ENCODE measurements at regions not wholly inside any gene's neighbourhood (a gene's known extent, or its start where the extent isn't known, plus 50 kb on each side); places are given as distances from the start of the nearest gene placed in this dataset.

DNA sequence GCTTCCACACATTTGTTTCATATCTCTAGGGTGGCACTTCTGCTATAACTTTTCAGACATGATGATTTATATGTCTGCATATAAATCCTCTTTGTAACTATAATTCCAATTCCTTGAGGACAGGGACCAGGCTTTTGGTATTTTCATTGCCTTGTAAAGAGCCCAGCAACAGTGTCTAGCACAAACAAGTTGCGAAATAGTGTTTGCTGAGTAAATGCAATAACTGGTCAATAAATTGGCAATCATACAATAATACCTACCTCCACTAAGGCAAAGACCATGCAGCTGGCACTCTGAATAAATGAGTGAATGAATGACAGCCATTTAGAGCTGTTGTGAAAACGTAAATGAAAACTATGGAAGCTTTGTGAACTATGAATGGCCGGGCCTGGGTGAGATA lies 564.0 kb upstream of the ZNF462 start:
- Mint-ChIP-seq H3K27ac (ENCODE audit: unreplicated experiment) (no peak overlapping the region), H3K9me3 (ENCODE audit: unreplicated experiment) (no peaks in the 10 kb centered on the region), H3K27me3 (ENCODE audit: unreplicated experiment) (peaks cover 2% of the 10 kb centered on the region), H3K36me3 (ENCODE audit: unreplicated experiment) (no peaks in the 10 kb centered on the region), H3K4me3 (ENCODE audit: unreplicated experiment) (no peak overlapping the region), H3K4me1 (ENCODE audit: low read depth, unreplicated experiment) (peaks cover 5% of the 10 kb centered on the region)
- DNase-seq, result no peak
- TF ChIP-seq, protein P1, sequence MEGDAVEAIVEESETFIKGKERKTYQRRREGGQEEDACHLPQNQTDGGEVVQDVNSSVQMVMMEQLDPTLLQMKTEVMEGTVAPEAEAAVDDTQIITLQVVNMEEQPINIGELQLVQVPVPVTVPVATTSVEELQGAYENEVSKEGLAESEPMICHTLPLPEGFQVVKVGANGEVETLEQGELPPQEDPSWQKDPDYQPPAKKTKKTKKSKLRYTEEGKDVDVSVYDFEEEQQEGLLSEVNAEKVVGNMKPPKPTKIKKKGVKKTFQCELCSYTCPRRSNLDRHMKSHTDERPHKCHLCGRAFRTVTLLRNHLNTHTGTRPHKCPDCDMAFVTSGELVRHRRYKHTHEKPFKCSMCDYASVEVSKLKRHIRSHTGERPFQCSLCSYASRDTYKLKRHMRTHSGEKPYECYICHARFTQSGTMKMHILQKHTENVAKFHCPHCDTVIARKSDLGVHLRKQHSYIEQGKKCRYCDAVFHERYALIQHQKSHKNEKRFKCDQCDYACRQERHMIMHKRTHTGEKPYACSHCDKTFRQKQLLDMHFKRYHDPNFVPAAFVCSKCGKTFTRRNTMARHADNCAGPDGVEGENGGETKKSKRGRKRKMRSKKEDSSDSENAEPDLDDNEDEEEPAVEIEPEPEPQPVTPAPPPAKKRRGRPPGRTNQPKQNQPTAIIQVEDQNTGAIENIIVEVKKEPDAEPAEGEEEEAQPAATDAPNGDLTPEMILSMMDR (IDR thresholded peaks at IDR 0.05; ENCODE audit: partially characterized antibody, unreplicated experiment), result no peak

DNA sequence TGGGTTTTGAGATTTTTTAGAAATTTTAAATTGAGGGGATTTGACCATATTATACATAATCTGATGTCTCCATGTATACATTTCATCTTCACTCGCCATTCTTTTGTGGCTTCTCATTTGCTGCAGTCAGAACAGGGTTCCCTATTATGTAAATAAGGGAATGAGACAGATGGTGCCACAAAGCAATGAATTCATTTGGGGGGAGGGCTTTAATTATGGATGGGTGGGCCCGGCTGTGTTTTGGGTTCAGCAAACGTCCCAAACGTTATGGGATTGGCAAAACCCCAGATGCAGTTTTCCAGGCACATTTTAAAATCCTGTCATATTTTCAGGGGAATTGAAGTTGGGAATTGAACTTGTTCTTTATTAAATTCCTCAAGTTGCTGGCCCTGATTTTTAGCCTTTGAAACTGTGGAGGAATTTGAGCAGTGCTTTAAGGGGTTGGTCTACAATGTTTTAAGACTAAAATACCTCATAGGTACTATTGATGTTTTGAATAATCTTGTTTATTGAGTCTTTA lies 558.5 kb upstream of the ZNF462 start:
- peak overlapping the region; percentile 48 for H3K4me3 Mint-ChIP-seq (ENCODE audit: unreplicated experiment)
- no peak for DNase-seq
- TF ChIP-seq, protein P1 (IDR thresholded peaks at IDR 0.05; ENCODE audit: partially characterized antibody, unreplicated experiment), result no peak
- no peak overlapping the region for H3K27ac Mint-ChIP-seq (ENCODE audit: unreplicated experiment)
- peaks cover 2% of the 10 kb centered on the region for H3K27me3 Mint-ChIP-seq (ENCODE audit: unreplicated experiment)
- no peaks in the 10 kb centered on the region for H3K36me3 Mint-ChIP-seq (ENCODE audit: unreplicated experiment)
- H3K9me3 Mint-ChIP-seq (ENCODE audit: unreplicated experiment), result no peaks in the 10 kb centered on the region
- H3K4me1 Mint-ChIP-seq (ENCODE audit: low read depth, unreplicated experiment), result peaks cover 13% of the 10 kb centered on the region

DNA sequence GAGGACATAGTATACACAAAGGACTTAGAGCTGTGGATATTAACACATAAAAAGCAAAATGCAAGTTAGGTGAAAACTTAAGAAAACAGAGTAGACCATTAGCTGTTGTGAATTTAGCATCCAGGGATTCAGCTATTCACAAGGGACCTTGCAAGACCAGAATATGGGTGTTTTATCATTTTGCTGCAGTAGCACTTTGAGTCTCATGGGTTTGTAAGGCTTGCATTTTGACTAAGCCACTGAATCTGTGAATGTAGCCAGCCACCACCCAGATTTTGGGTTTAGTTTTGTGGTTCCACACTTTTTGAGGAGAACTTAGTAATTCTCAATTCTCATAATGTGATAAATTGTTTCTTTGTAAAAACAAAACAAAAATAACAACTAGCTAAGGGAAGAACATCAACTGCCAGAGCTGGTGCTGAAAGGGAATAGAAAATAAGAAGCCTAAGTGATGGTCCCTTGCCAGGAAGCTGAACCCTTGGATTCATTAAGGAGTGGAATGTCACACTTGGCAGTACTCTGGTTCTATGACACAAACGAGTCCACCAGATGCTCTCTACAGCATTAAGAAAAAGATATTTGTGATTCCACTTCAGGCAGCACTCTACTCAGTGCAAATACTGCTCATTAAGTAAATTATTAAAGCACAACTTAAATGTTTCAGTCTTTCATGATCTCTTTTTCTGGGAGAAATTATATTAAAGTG lies 557.4 kb upstream of the ZNF462 start:
- TF ChIP-seq, protein P1 (IDR thresholded peaks at IDR 0.05; ENCODE audit: partially characterized antibody, unreplicated experiment), result no peak
- Mint-ChIP-seq H3K27ac (ENCODE audit: unreplicated experiment) (no peak overlapping the region), H3K36me3 (ENCODE audit: unreplicated experiment) (peaks cover 5% of the 10 kb centered on the region), H3K4me3 (ENCODE audit: unreplicated experiment) (no peak overlapping the region), H3K9me3 (ENCODE audit: unreplicated experiment) (no peaks in the 10 kb centered on the region), H3K4me1 (ENCODE audit: low read depth, unreplicated experiment) (peaks cover 13% of the 10 kb centered on the region), H3K27me3 (ENCODE audit: unreplicated experiment) (peaks cover 2% of the 10 kb centered on the region)
- no peak for DNase-seq

DNA sequence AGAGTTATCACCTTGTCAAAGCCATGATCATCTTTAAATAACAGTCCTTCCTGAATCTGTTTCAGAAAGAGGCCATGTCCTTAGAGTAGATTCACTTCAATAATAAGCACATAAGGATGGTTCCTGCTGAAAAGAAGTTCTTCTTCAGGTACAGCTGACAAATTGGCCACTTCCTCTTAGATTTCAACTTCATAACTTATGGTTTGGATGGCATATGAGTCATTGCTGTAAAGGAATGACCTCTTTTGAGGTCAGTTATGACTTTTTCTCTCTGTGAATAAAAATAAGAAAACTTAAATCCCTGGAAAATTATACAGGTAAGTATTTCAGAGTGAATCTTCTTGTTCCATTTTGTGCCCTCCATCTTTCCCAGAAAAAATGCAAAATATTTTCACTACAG lies 555.3 kb upstream of the ZNF462 start:
- Mint-ChIP-seq H3K4me3 (ENCODE audit: unreplicated experiment) (no peak overlapping the region), H3K9me3 (ENCODE audit: unreplicated experiment) (no peaks in the 10 kb centered on the region), H3K36me3 (ENCODE audit: unreplicated experiment) (peaks cover 7% of the 10 kb centered on the region), H3K27ac (ENCODE audit: unreplicated experiment) (no peak overlapping the region), H3K27me3 (ENCODE audit: unreplicated experiment) (peaks cover 2% of the 10 kb centered on the region), H3K4me1 (ENCODE audit: low read depth, unreplicated experiment) (peaks cover 13% of the 10 kb centered on the region)
- DNase-seq, result no peak
- TF ChIP-seq, protein P1 (IDR thresholded peaks at IDR 0.05; ENCODE audit: partially characterized antibody, unreplicated experiment), result no peak

DNA sequence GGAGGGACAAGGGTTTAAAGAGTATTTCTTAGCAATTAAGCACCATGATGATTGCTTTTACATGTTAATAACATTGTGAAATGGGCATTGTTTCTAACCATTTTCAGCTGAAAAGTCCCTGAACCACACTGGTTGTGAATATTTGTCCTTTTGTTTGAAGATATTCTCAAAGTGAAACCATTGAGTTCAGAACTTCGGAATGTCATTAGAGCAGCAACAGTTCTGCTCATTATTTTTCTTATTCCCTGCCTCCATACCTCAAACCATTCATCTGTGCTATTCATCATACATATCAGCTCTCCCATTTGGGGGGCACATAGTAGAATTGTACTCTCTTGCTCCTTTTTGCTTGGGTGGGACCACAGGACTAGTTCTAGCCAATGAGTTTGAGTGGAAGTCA lies 553.0 kb upstream of the ZNF462 start:
- Mint-ChIP-seq H3K9me3 (ENCODE audit: unreplicated experiment) (no peaks in the 10 kb centered on the region), H3K36me3 (ENCODE audit: unreplicated experiment) (peaks cover 7% of the 10 kb centered on the region), H3K27me3 (ENCODE audit: unreplicated experiment) (no peaks in the 10 kb centered on the region), H3K4me1 (ENCODE audit: low read depth, unreplicated experiment) (peaks cover 3% of the 10 kb centered on the region), H3K4me3 (ENCODE audit: unreplicated experiment) (no peak overlapping the region), H3K27ac (ENCODE audit: unreplicated experiment) (no peak overlapping the region)
- DNase-seq, result no peak
- TF ChIP-seq, protein P1 (IDR thresholded peaks at IDR 0.05; ENCODE audit: partially characterized antibody, unreplicated experiment), result no peak

Measured in glutamatergic neuron (in vitro differentiated cells).